PC-9 (cell line): ENCODE measurements at regions not wholly inside any gene's neighbourhood (a gene's known extent, or its start where the extent isn't known, plus 50 kb on each side); places are given as distances from the start of the nearest gene placed in this dataset.
"Not testable (repeated sequence)": the region's sequence is repeated elsewhere in the genome, so short reads cannot be mapped to it uniquely, and the experiment has no call there.

Source experiments
- BruUV-seq: library from RNA; stranded (reverse); fragments of 400-500 nt; replicated peaks from 2 replicates; lab custom pipeline; 2021; lab: Mats Ljungman, UMichigan
- CTCF ChIA-PET: fragments of 300-600 bp; sonication (Branson Sonifier 250); formaldehyde crosslinking; loops from one replicate; lab custom pipeline; 2022; ENCODE audit warnings: antibody characterized with exemption; lab: Charles Lee
- POLR2A ChIA-PET: fragments of 300-600 bp; sonication (Branson Sonifier 250); formaldehyde crosslinking; loops from one replicate; lab custom pipeline; 2022; ENCODE audit warnings: antibody characterized with exemption; ENCODE audit not compliant: unreplicated experiment; lab: Charles Lee
- DNase-seq, 2 experiments: peaks; one replicate each; pipeline versions ENCODE4 v3.0.0 to v3.0.0-alpha.2; 2015 to 2022; ENCODE audit warnings: mixed read lengths in 1 of 2
- H2AFZ ChIP-seq: fragments of 200-600 bp; sonication (generic); 2 replicates; pipeline ENCODE4 v1.8.1; 2017; ENCODE audit warnings: antibody characterized with exemption
- H3F3A ChIP-seq: fragments of 200-600 bp; sonication (generic); 2 replicates; pipeline ENCODE4 v1.8.1; 2017; ENCODE audit warnings: antibody characterized with exemption, mild to moderate bottlenecking, low read depth; ENCODE audit not compliant: insufficient read depth
- H3K27ac ChIP-seq: fragments of 200-600 bp; sonication (generic); 2 replicates; pipeline ENCODE4 v1.6.1; 2016; ENCODE audit warnings: mixed run types
- H3K27me3 ChIP-seq: fragments of 200-600 bp; sonication (generic); 2 replicates; pipeline ENCODE4 v1.6.1; 2016; ENCODE audit warnings: low read depth, mixed run types; ENCODE audit not compliant: insufficient read depth
- H3K36me3 ChIP-seq: fragments of 200-600 bp; sonication (generic); 2 replicates; pipeline ENCODE4 v1.6.1; 2016; ENCODE audit warnings: low read depth, mixed run types
- H3K4me1 ChIP-seq: fragments of 200-600 bp; sonication (generic); replicated peaks from 2 replicates; pipeline ENCODE4 v1.6.1; 2016; ENCODE audit warnings: mixed run types; ENCODE audit not compliant: insufficient read depth
- H3K4me2 ChIP-seq: fragments of 200-600 bp; sonication (generic); 2 replicates; pipeline ENCODE4 v1.6.1; 2017; ENCODE audit warnings: mixed run types
- H3K4me3 ChIP-seq: fragments of 200-600 bp; sonication (generic); 2 replicates; pipeline ENCODE4 v1.6.1; 2016; ENCODE audit warnings: mixed run types
- H3K79me2 ChIP-seq: fragments of 200-600 bp; sonication (generic); 2 replicates; pipeline ENCODE4 v1.6.1; 2017; ENCODE audit warnings: low read depth, mixed run types
- H3K9me2 ChIP-seq: fragments of 200-600 bp; sonication (generic); 2 replicates; pipeline ENCODE4 v1.8.1; 2017; ENCODE audit warnings: mild to moderate bottlenecking; ENCODE audit not compliant: insufficient read depth
- H3K9me3 ChIP-seq: fragments of 200-600 bp; sonication (generic); 2 replicates; pipeline ENCODE4 v1.8.1; 2016; ENCODE audit warnings: low read depth; ENCODE audit not compliant: insufficient read depth
- H4K20me1 ChIP-seq: fragments of 200-600 bp; sonication (generic); 2 replicates; pipeline ENCODE4 v1.8.1; 2017; ENCODE audit not compliant: insufficient read depth
- CTCF ChIP-seq: fragments of 200-600 bp; sonication (generic); conservative IDR thresholded peaks from 2 replicates; pipeline ENCODE4 v1.6.1; 2017; ENCODE audit warnings: mixed run types, antibody characterized with exemption, mild to moderate bottlenecking, moderate library complexity
- EZH2 ChIP-seq: fragments of 200-600 bp; sonication (generic); IDR thresholded peaks from 2 replicates; pipeline ENCODE4 v1.8.0; 2017; ENCODE audit warnings: antibody characterized with exemption, low read depth
- intact Hi-C: fragments of 100-400 bp; cut with micrococcal nuclease; formaldehyde crosslinking; loops from one replicate; pipeline ENCODE4 v1.10.0; 2022; ENCODE audit not compliant: unreplicated experiment

DNA sequence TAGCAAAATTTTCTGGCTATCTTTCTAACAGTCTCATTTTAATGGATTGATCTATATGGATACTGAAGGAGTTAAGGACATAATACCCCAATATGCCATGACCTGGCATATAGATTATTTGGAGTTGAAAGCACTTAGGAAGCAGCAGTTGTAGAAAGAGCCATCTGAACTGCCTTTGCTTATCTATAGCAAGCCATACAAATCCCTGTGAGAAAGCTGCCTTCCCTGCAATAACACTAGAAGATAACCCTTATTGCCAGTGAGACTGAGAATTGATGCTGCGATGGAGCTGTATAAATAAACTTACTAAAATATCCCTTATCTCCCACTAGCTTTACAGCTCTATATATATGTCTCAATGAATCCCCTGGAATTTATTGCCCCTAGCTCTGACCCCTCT, 346.3 kb downstream of the TECRL start:
- Histone ChIP-seq H3K9me3 (no peaks in the 10 kb centered on the region), H3K27me3 (no peaks in the 10 kb centered on the region), H3K4me2 (no peak overlapping the region), H3K4me1 (no peaks in the 10 kb centered on the region), H3K9me2 (no peaks in the 10 kb centered on the region), H3K4me3 (no peak overlapping the region), H2AFZ (no peak overlapping the region), H3F3A (no peaks in the 10 kb centered on the region), H4K20me1 (no peaks in the 10 kb centered on the region), H3K36me3 (no peaks in the 10 kb centered on the region), H3K79me2 (no peaks in the 10 kb centered on the region), H3K27ac (no peak overlapping the region)
- DNase-seq, result no peak
- intact Hi-C loops, result no loop called here
- ChIA-PET POLR2A (no interaction called here), CTCF (no interaction called here)
- BruUV-seq, result no TSS peak
- TF ChIP-seq CTCF (no peak), EZH2 (no peak)

- H3K4me1 ChIP-seq, intact Hi-C loops, H3F3A ChIP-seq, H3K79me2 ChIP-seq, H2AFZ ChIP-seq, H3K27ac ChIP-seq, H3K36me3 ChIP-seq, POLR2A ChIA-PET, H3K27me3 ChIP-seq, CTCF ChIA-PET, H3K9me2 ChIP-seq, BruUV-seq, H3K4me2 ChIP-seq, DNase-seq, H3K4me3 ChIP-seq, H4K20me1 ChIP-seq, H3K9me3 ChIP-seq: not testable (repeated sequence)
Measured at GRCh38 chr4:64037033-64037432, 372.2 kb downstream of the TECRL start.

DNA sequence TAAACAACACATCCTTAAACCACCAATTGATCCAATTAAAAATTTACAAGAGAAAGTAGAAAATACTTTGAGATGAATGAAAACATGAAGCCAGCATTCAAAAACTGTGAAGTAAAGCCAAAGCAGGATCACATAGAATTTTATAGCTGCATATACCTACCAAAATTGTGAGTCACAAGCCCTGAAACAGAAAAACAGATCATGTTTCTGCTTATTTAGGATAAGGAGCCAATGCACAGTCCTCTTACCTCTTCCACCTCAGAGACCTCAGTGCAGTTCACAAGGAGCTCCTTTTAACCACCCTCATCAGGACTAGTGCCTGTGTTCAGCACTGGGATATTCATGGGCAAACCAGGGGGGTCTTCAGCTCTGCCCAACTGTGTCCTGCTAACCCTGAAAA, 386.7 kb downstream of the TECRL start:
- no peaks in the 10 kb centered on the region for H3K9me3 ChIP-seq
- H3F3A ChIP-seq, result no peaks in the 10 kb centered on the region
- H4K20me1 ChIP-seq, result no peaks in the 10 kb centered on the region
- H3K36me3 ChIP-seq, result no peaks in the 10 kb centered on the region
- no peaks in the 10 kb centered on the region for H3K79me2 ChIP-seq
- no peak for DNase-seq
- no peak overlapping the region for H2AFZ ChIP-seq
- H3K27ac ChIP-seq, result no peak overlapping the region
- no peaks in the 10 kb centered on the region for H3K9me2 ChIP-seq
- H3K4me3 ChIP-seq, result no peak overlapping the region
- no peaks in the 10 kb centered on the region for H3K4me1 ChIP-seq
- no peak for TF ChIP-seq EZH2
- no peaks in the 10 kb centered on the region for H3K27me3 ChIP-seq
- ChIA-PET POLR2A (no interaction called here), CTCF (no interaction called here)
- no peak overlapping the region for H3K4me2 ChIP-seq
- BruUV-seq, result no TSS peak
- intact Hi-C loops, result no loop called here

DNA sequence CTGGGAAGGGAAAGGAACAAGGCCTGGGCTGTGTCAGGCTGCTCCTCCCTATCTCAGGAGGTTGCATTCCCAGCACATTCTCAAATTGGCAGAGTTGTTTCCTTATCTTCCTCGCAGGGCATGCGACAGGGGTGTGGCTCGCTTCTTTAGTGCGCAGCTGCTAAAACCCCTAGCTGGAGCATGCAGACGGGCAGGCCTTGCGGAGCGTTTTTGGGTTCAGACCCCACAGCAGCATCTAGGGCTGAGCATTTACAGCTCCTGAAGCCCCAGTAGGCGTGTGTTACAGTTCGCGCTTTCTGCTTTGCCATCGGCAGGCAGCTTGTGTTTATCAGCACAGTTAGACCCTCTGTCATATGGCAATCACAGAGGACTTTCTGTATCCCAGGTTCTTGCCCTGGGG, 392.4 kb downstream of the TECRL start:
- intact Hi-C loops, result no loop called here
- no TSS peak for BruUV-seq
- H3K4me2 ChIP-seq, result no peak overlapping the region
- no peak overlapping the region for H3K4me3 ChIP-seq
- H3K79me2 ChIP-seq, result no peaks in the 10 kb centered on the region
- no peaks in the 10 kb centered on the region for H3K4me1 ChIP-seq
- TF ChIP-seq EZH2 (no peak), CTCF (no peak)
- no peaks in the 10 kb centered on the region for H3K9me3 ChIP-seq
- H3K36me3 ChIP-seq, result no peaks in the 10 kb centered on the region
- no peaks in the 10 kb centered on the region for H4K20me1 ChIP-seq
- CTCF ChIA-PET, result no interaction called here
- DNase-seq, result no peak
- no peak overlapping the region for H2AFZ ChIP-seq
- no peak overlapping the region for H3K27ac ChIP-seq
- no peaks in the 10 kb centered on the region for H3F3A ChIP-seq
- POLR2A ChIA-PET, result no interaction called here
- no peaks in the 10 kb centered on the region for H3K27me3 ChIP-seq
- no peaks in the 10 kb centered on the region for H3K9me2 ChIP-seq
